ENCODE measurements at regions not wholly inside any gene's neighbourhood (a gene's known extent, or its start where the extent isn't known, plus 50 kb on each side); places are given as distances from the start of the nearest gene placed in this dataset.

DNA sequence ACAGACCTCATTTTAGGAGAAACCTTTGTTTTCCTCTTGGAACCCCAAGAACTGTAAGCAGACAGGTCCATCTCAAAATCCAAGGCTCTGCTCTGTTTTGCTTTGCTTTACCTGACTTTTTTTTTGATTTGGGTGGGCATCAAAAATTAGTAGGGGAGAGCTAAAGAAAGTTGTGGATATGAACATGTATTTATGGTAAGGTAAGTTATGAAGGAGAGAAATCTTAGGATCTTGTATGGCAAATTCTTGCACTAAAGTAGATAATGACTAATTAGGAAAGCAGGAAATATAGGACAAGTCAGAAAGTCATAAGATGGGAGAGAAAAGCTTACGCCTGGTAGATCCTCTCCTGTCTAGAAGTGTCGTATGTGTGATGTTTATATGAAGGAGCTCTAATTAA is 116.1 kb upstream of the VPREB1 start:
- H3K36me3 ChIP-seq (ENCODE audit: control insufficient read depth in 1 of 2, insufficient read depth in 2 of 2, low read length in 2 of 2): no peaks in the 10 kb centered on the region
- CTCF ChIA-PET: interaction anchor here (0.9 to 1.2 kb wide), 2 partner anchors 9 to 18 kb away, joined by 3 to 5 read pairs; no protein-coding TSS in a partner anchor

More for the DNA sequence above, 116.1 kb upstream of the VPREB1 start:
- Histone ChIP-seq H3K27ac (ENCODE audit: low read depth, low read length) (no peak overlapping the region), H3K9ac (ENCODE audit: low read length) (no peak overlapping the region), H3K4me3 (replicated peaks in 1 of 2; ENCODE audit: low read depth in 1 of 2, low read length in 2 of 2) (no peak overlapping the region), H3K4me2 (ENCODE audit: low read length) (no peak overlapping the region), H3K9me3 (ENCODE audit: control insufficient read depth in 1 of 2, insufficient read depth in 1 of 2, low read depth in 1 of 2, low read length in 2 of 2) (no peaks in the 10 kb centered on the region), H4K20me1 (ENCODE audit: insufficient read depth) (no peaks in the 10 kb centered on the region), H3K27me3 (ENCODE audit: insufficient read depth, low read length) (peaks cover 10% of the 10 kb centered on the region; the same call in 1 of the 2 replicates), H2AFZ (ENCODE audit: low read depth, low read length, poor library complexity, severe bottlenecking) (no peak overlapping the region), H3K79me2 (ENCODE audit: insufficient read depth, low read length) (no peaks in the 10 kb centered on the region), H3K9me2 (ENCODE audit: insufficient read depth) (no peaks in the 10 kb centered on the region), H3K4me1 (ENCODE audit: control insufficient read depth in 1 of 2, insufficient read depth in 2 of 2, low read length in 2 of 2) (no peaks in the 10 kb centered on the region)
- no peak for DNase-seq (ENCODE audit: low read depth, low spot score)
- intact Hi-C loops (cut with micrococcal nuclease): no loop called here
- ChIA-PET POLR2A (no interaction called here), RAD21 (ENCODE audit: low non-redundant PET in 1 of 2, low total read pairs in 2 of 2, uncharacterized antibody in 2 of 2, unreplicated experiment in 2 of 2) (no interaction called here)
- TF ChIP-seq, protein P1, sequence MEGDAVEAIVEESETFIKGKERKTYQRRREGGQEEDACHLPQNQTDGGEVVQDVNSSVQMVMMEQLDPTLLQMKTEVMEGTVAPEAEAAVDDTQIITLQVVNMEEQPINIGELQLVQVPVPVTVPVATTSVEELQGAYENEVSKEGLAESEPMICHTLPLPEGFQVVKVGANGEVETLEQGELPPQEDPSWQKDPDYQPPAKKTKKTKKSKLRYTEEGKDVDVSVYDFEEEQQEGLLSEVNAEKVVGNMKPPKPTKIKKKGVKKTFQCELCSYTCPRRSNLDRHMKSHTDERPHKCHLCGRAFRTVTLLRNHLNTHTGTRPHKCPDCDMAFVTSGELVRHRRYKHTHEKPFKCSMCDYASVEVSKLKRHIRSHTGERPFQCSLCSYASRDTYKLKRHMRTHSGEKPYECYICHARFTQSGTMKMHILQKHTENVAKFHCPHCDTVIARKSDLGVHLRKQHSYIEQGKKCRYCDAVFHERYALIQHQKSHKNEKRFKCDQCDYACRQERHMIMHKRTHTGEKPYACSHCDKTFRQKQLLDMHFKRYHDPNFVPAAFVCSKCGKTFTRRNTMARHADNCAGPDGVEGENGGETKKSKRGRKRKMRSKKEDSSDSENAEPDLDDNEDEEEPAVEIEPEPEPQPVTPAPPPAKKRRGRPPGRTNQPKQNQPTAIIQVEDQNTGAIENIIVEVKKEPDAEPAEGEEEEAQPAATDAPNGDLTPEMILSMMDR (IDR thresholded peaks at IDR 0.05 in 2 of 3, conservative IDR thresholded peaks at IDR 0.05 in 1 of 3; ENCODE audit: borderline replicate concordance in 1 of 3, insufficient read depth in 1 of 3, low read depth in 2 of 3, low read length in 2 of 3): no peak
- no peak for TF ChIP-seq EZH2phosphoT487 (IDR thresholded peaks at IDR 0.05; ENCODE audit: borderline replicate concordance)
- TF ChIP-seq SP1 (IDR thresholded peaks at IDR 0.05; ENCODE audit: low read depth): no peak
- no peak for TF ChIP-seq YY1 (IDR thresholded peaks at IDR 0.05; ENCODE audit: extremely low read depth, insufficient replicate concordance, low read depth, low read length)
- TF ChIP-seq ZNF274 (IDR thresholded peaks at IDR 0.05; ENCODE audit: low read depth, low read length): no peak
- TF ChIP-seq POLR2AphosphoS5 (IDR thresholded peaks at IDR 0.05; ENCODE audit: low read depth, low read length): no peak
- TF ChIP-seq, protein P2, sequence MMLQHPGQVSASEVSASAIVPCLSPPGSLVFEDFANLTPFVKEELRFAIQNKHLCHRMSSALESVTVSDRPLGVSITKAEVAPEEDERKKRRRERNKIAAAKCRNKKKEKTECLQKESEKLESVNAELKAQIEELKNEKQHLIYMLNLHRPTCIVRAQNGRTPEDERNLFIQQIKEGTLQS (IDR thresholded peaks at IDR 0.05): no peak
- no peak for TF ChIP-seq SRF (IDR thresholded peaks at IDR 0.05; ENCODE audit: low read depth)
- TF ChIP-seq ELF1 (IDR thresholded peaks at IDR 0.05; ENCODE audit: borderline replicate concordance, low read depth): no peak
- no peak for TF ChIP-seq EZH2 (IDR thresholded peaks at IDR 0.05)
- no peak for TF ChIP-seq ZFX (IDR thresholded peaks at IDR 0.05)
- no peak for TF ChIP-seq CBX3 (IDR thresholded peaks at IDR 0.05; ENCODE audit: low read depth)
- TF ChIP-seq, protein P3, sequence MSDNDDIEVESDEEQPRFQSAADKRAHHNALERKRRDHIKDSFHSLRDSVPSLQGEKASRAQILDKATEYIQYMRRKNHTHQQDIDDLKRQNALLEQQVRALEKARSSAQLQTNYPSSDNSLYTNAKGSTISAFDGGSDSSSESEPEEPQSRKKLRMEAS (IDR thresholded peaks at IDR 0.05): no peak
- no peak for TF ChIP-seq TCF7L2 (IDR thresholded peaks at IDR 0.05; ENCODE audit: borderline replicate concordance, extremely low read depth, insufficient read depth, insufficient read length)
- no TSS peak for BruUV-seq (replicated peaks)
- ATAC-seq: no peak
